HepG2 (cell line): ENCODE measurements at regions not wholly inside any gene's neighbourhood (a gene's known extent, or its start where the extent isn't known, plus 50 kb on each side); places are given as distances from the start of the nearest gene placed in this dataset.

Experiments used
- ATAC-seq: fragments of 200-7000 bp; cut with Tn5 transposase; 3 replicates; pipeline ENCODE4 v1.9.1; 2020; ENCODE audit warnings: mild to moderate bottlenecking, moderate library complexity
- BruUV-seq: library from RNA; stranded (reverse); fragments of 400-500 nt; replicated peaks from 2 replicates; lab custom pipeline; 2021; lab: Mats Ljungman, UMichigan
- CTCF ChIA-PET: fragments of 300-600 bp; formaldehyde crosslinking; extraction: SDS; loops from one replicate; lab custom pipeline; 2021; ENCODE audit warnings: low total read pairs, inconsistent platforms, low intra/inter-chr PET ratio; lab: Yijun Ruan, JAX
- POLR2A ChIA-PET: fragments of 350-600 bp; sonication (Branson Sonifier 250); formaldehyde crosslinking; loops from one replicate; lab custom pipeline; 2020; ENCODE audit warnings: antibody characterized with exemption, inconsistent platforms; lab: Yijun Ruan, JAX
- DNase-seq: peaks from one replicate; pipeline ENCODE4 v3.0.0-alpha.2; 2015; ENCODE audit warnings: low spot score
- FAIRE-seq: peaks from 3 replicates; lab custom pipeline; 2011; peaks lifted over from hg19 to GRCh38; lab: Jason Lieb, UNC
- H2AFZ ChIP-seq: one replicate; pipeline ENCODE4 v1.6.1; 2011; ENCODE audit warnings: low read length, inconsistent platforms
- H3K27ac ChIP-seq: fragments of 300-600 bp; 3 replicates; pipeline ENCODE4 v1.8.0; 2011; ENCODE audit warnings: mixed run types, mild to moderate bottlenecking, mixed read lengths, low read length, inconsistent platforms; ENCODE audit not compliant: insufficient read depth; ENCODE audit errors: extremely low read length
- H3K27me3 ChIP-seq, 2 experiments: fragments of 200-600 bp in 1 of 2; 2 replicates in 1 of 2; 3 replicates in 1 of 2; pipeline versions ENCODE4 v1.6.0 to v1.8.0; 2011; ENCODE audit warnings: low read length in 2 of 2, mild to moderate bottlenecking in 2 of 2, moderate library complexity in 2 of 2, inconsistent platforms in 1 of 2; ENCODE audit not compliant: insufficient read depth in 2 of 2, control insufficient read depth in 1 of 2
- H3K36me3 ChIP-seq, 2 experiments: fragments of 200-600 bp in 1 of 2; replicated peaks in 1 of 2; 2 replicates in 1 of 2; 3 replicates in 1 of 2; pipeline versions ENCODE4 v1.5.1 to v1.8.0; 2011; ENCODE audit warnings: low read length in 2 of 2, inconsistent platforms in 1 of 2; ENCODE audit not compliant: insufficient read depth in 2 of 2, control insufficient read depth in 1 of 2
- H3K4me1 ChIP-seq: 2 replicates; pipeline ENCODE4 v1.5.1; 2012; ENCODE audit warnings: low read length, inconsistent platforms; ENCODE audit not compliant: insufficient read depth
- H3K4me2 ChIP-seq: 2 replicates; pipeline ENCODE4 v1.6.0; 2011; ENCODE audit warnings: low read depth, low read length, inconsistent platforms
- H3K4me3 ChIP-seq, 3 experiments: fragments of 200-600 bp in 1 of 3; sonication (generic), shearing (Covaris generic) in 1 of 3; replicated peaks in 1 of 3; 2 replicates each; pipeline ENCODE4 v1.5.1; 2011 to 2016; ENCODE audit warnings: low read length in 3 of 3, inconsistent platforms in 2 of 3, low read depth in 2 of 3, mild to moderate bottlenecking in 2 of 3, control low read depth in 1 of 3, mixed read lengths in 1 of 3; ENCODE audit not compliant: insufficient read depth in 1 of 3
- H3K79me2 ChIP-seq: one replicate; pipeline ENCODE4 v1.6.1; 2011; ENCODE audit warnings: low read length, inconsistent platforms; ENCODE audit not compliant: insufficient read depth
- H3K9ac ChIP-seq: 2 replicates; pipeline ENCODE4 v1.6.0; 2011; ENCODE audit warnings: mild to moderate bottlenecking, low read depth, low read length, inconsistent platforms; ENCODE audit not compliant: insufficient read depth
- H3K9me3 ChIP-seq: 2 replicates; pipeline ENCODE4 v1.5.1; 2012; ENCODE audit warnings: mild to moderate bottlenecking, low read length
- H4K20me1 ChIP-seq: 2 replicates; pipeline ENCODE4 v1.6.0; 2011; ENCODE audit warnings: inconsistent platforms, mild to moderate bottlenecking, low read length, moderate library complexity; ENCODE audit not compliant: insufficient read depth
- ELF1 ChIP-seq: sonication (generic); formaldehyde crosslinking; IDR thresholded peaks from 2 replicates; pipeline ENCODE4 v1.4.0; 2020; ENCODE audit warnings: missing genetic modification reagents
- HMG20A ChIP-seq: IDR thresholded peaks from 2 replicates; pipeline ENCODE4 v1.6.1; 2016; ENCODE audit warnings: borderline replicate concordance
- JARID2 ChIP-seq: sonication (generic); formaldehyde crosslinking; IDR thresholded peaks from 2 replicates; pipeline ENCODE4 v1.8.1; 2023; ENCODE audit warnings: missing genetic modification reagents, inconsistent platforms; ENCODE audit not compliant: insufficient replicate concordance
- NKX3-1 ChIP-seq: sonication (generic); formaldehyde crosslinking; IDR thresholded peaks from 2 replicates; pipeline ENCODE4 v1.5.0; 2020; ENCODE audit warnings: missing genetic modification reagents
- SRSF9 ChIP-seq: fragments of 200-400 bp; formaldehyde crosslinking; IDR thresholded peaks from 2 replicates; pipeline ENCODE4 v1.6.1; 2018; ENCODE audit warnings: borderline replicate concordance, mild to moderate bottlenecking, low read depth, low read length; ENCODE audit not compliant: insufficient read depth, poor library complexity, severe bottlenecking
- STAT6 ChIP-seq: sonication (generic); formaldehyde crosslinking; IDR thresholded peaks from 2 replicates; pipeline ENCODE4 v1.4.0; 2020; ENCODE audit warnings: missing genetic modification reagents, mild to moderate bottlenecking, borderline replicate concordance
- UBTF ChIP-seq: sonication (generic); formaldehyde crosslinking; IDR thresholded peaks from 2 replicates; pipeline ENCODE4 v1.4.0; 2020; ENCODE audit warnings: mild to moderate bottlenecking, missing genetic modification reagents
- ZFP91 ChIP-seq: sonication (generic); formaldehyde crosslinking; IDR thresholded peaks from 2 replicates; pipeline ENCODE4 v1.9.0; 2022; ENCODE audit warnings: missing genetic modification reagents, mild to moderate bottlenecking, borderline replicate concordance
- ZNF224 ChIP-seq: sonication (generic); formaldehyde crosslinking; IDR thresholded peaks from 2 replicates; pipeline ENCODE4 v1.5.0; 2020; ENCODE audit warnings: mild to moderate bottlenecking, missing genetic modification reagents
- ZNF292 ChIP-seq: sonication (generic); formaldehyde crosslinking; IDR thresholded peaks from 2 replicates; pipeline ENCODE4 v1.8.1; 2022; ENCODE audit warnings: mild to moderate bottlenecking, low read depth, missing genetic modification reagents, borderline replicate concordance
- ZNF33B ChIP-seq: sonication (generic); formaldehyde crosslinking; IDR thresholded peaks from 2 replicates; pipeline ENCODE4 v1.5.1; 2020; ENCODE audit warnings: mild to moderate bottlenecking, missing genetic modification reagents
- ZNF629 ChIP-seq: sonication (generic); formaldehyde crosslinking; conservative IDR thresholded peaks from 2 replicates; pipeline ENCODE4 v1.5.0; 2020; ENCODE audit warnings: missing genetic modification reagents
- WGBS: methylation state at CpG from one replicate; pipeline ENCODE4 v1.1.6; 2017; ENCODE audit warnings: low lambda C conversion rate; 5-methylcytosine and 5-hydroxymethylcytosine counted together
- in situ Hi-C: cut with HindIII; loops from 2 replicates; pipeline ENCODE4 v1.10.0; 2017; ENCODE audit warnings: low pct_unique_long_range_greater_than_20kb; ENCODE audit not compliant: extremely low pct_ligation_motif_present
- intact Hi-C: fragments of 100-400 bp; cut with micrococcal nuclease; formaldehyde crosslinking; loops from one replicate; pipeline ENCODE4 v1.10.0; 2022; ENCODE audit not compliant: unreplicated experiment

- no peaks in the 10 kb centered on the region for H3K79me2 ChIP-seq
- H3K4me3 ChIP-seq = no peak overlapping the region
- ChIA-PET POLR2A (no interaction called here), CTCF (no interaction called here)
- no peak overlapping the region for H3K4me2 ChIP-seq
- no peaks in the 10 kb centered on the region for H3K36me3 ChIP-seq
- in situ Hi-C loops (no loop called here), intact Hi-C loops (no loop called here)
- no peaks in the 10 kb centered on the region for H3K9me3 ChIP-seq
- H3K4me1 ChIP-seq = no peaks in the 10 kb centered on the region
- H4K20me1 ChIP-seq = no peaks in the 10 kb centered on the region
- no TSS peak for BruUV-seq
- H3K27ac ChIP-seq = no peak overlapping the region
- TF ChIP-seq UBTF (no peak), ZNF629 (CRISPR knock-in tag) (0 out of 2 replicates have a peak, but pooled peaks have one; percentile 23)
- H2AFZ ChIP-seq = no peak overlapping the region
- FAIRE-seq = no peak
- no peak for DNase-seq
- ATAC-seq = no peak
- H3K27me3 ChIP-seq = peaks cover 2 to 17% of the 10 kb centered on the region in 2 experiments; a peak in 3 of 5 replicates
- H3K9ac ChIP-seq = no peak overlapping the region
- 9% methylated on average over 2 of the region's 2 CpGs for WGBS
Observed at GRCh38 chr6:16078064-16078463, 50.8 kb upstream of the MYLIP start.

GRCh38 chr6:16069671-16070070 lies 59.2 kb upstream of the MYLIP start:
- POLR2A ChIA-PET = no interaction called here
- Histone ChIP-seq H3K9me3 (no peaks in the 10 kb centered on the region), H3K4me3 (no peak overlapping the region), H3K4me2 (no peak overlapping the region), H3K36me3 (no peaks in the 10 kb centered on the region), H3K79me2 (no peaks in the 10 kb centered on the region), H3K27ac (no peak overlapping the region), H3K9ac (no peak overlapping the region), H2AFZ (no peak overlapping the region), H3K27me3 (peaks cover 1 to 8% of the 10 kb centered on the region in 2 experiments; a peak in 1 of 5 replicates), H4K20me1 (no peaks in the 10 kb centered on the region), H3K4me1 (no peaks in the 10 kb centered on the region)
- 60% methylated on average over 7 of the region's 7 CpGs for WGBS
- no peak for FAIRE-seq
- intact Hi-C loops (no loop called here), in situ Hi-C loops (no loop called here)
- no peak for ATAC-seq
- DNase-seq = no peak
- no TSS peak for BruUV-seq
- CTCF ChIA-PET = no interaction called here
- no peak for TF ChIP-seq ZNF224 (CRISPR knock-in tag)
- no peak for TF ChIP-seq STAT6 (CRISPR knock-in tag)
- no peak for TF ChIP-seq SRSF9
- no peak for TF ChIP-seq ELF1
- TF ChIP-seq NKX3-1 (CRISPR knock-in tag) = no peak
- TF ChIP-seq HMG20A = no peak
- TF ChIP-seq ZNF292 = no peak
- TF ChIP-seq JARID2 (CRISPR knock-in tag) = no peak
- TF ChIP-seq ZFP91 (CRISPR knock-in tag) = no peak
- TF ChIP-seq ZNF33B = no peak
